ENCODE measurements at regions not wholly inside any gene's neighbourhood (a gene's known extent, or its start where the extent isn't known, plus 50 kb on each side); places are given as distances from the start of the nearest gene placed in this dataset.

GRCh38 chr18:67250776-67251424, 265.6 kb downstream of the DSEL start:
- no peaks in the 10 kb centered on the region for H3K36me3 ChIP-seq (ENCODE audit: insufficient read depth, low read length)
- no peak for TF ChIP-seq CTCF (IDR thresholded peaks at IDR 0.05; ENCODE audit: low read length)
- no peak for TF ChIP-seq EZH2 (IDR thresholded peaks at IDR 0.05; ENCODE audit: borderline replicate concordance, low read length)
- H3K9ac ChIP-seq (ENCODE audit: low read length) = no peak overlapping the region
- no peaks in the 10 kb centered on the region for H3K9me3 ChIP-seq (ENCODE audit: low read length)
- no peaks in the 10 kb centered on the region for H4K20me1 ChIP-seq (ENCODE audit: insufficient read depth, low read length)
- H3K4me1 ChIP-seq (ENCODE audit: insufficient read depth, low read length, severe bottlenecking) = no peaks in the 10 kb centered on the region
- no peak overlapping the region for H3K4me3 ChIP-seq (ENCODE audit: low read depth, low read length, poor library complexity, severe bottlenecking)
- no peaks in the 10 kb centered on the region for H3K9me2 ChIP-seq (ENCODE audit: low read depth, low read length)
- no peaks in the 10 kb centered on the region for H3F3A ChIP-seq (ENCODE audit: insufficient read depth, low read length)
- no peak overlapping the region for H2AFZ ChIP-seq (ENCODE audit: low read length)
- H3K79me2 ChIP-seq (ENCODE audit: insufficient read depth, low read length) = no peaks in the 10 kb centered on the region
- no peaks in the 10 kb centered on the region for H3K27me3 ChIP-seq (ENCODE audit: insufficient read depth, low read length)
- no peak overlapping the region for H3K27ac ChIP-seq (ENCODE audit: low read depth, low read length, poor library complexity, severe bottlenecking)
- H3K4me2 ChIP-seq (ENCODE audit: low read length) = no peak overlapping the region

- no peaks in the 10 kb centered on the region for H3K9me2 ChIP-seq (ENCODE audit: low read depth, low read length)
- no peaks in the 10 kb centered on the region for H3K36me3 ChIP-seq (ENCODE audit: insufficient read depth, low read length)
- no peak overlapping the region for H3K27ac ChIP-seq (ENCODE audit: low read depth, low read length, poor library complexity, severe bottlenecking)
- H4K20me1 ChIP-seq (ENCODE audit: insufficient read depth, low read length) = no peaks in the 10 kb centered on the region
- no peaks in the 10 kb centered on the region for H3K79me2 ChIP-seq (ENCODE audit: insufficient read depth, low read length)
- no peak overlapping the region for H3K4me2 ChIP-seq (ENCODE audit: low read length)
- no peaks in the 10 kb centered on the region for H3F3A ChIP-seq (ENCODE audit: insufficient read depth, low read length)
- no peaks in the 10 kb centered on the region for H3K4me1 ChIP-seq (ENCODE audit: insufficient read depth, low read length, severe bottlenecking)
- no peaks in the 10 kb centered on the region for H3K27me3 ChIP-seq (ENCODE audit: insufficient read depth, low read length)
- H2AFZ ChIP-seq (ENCODE audit: low read length) = no peak overlapping the region
- no peak overlapping the region for H3K4me3 ChIP-seq (ENCODE audit: low read depth, low read length, poor library complexity, severe bottlenecking)
- H3K9me3 ChIP-seq (ENCODE audit: low read length) = no peaks in the 10 kb centered on the region
- TF ChIP-seq CTCF (IDR thresholded peaks at IDR 0.05; ENCODE audit: low read length) = no peak
- TF ChIP-seq EZH2 (IDR thresholded peaks at IDR 0.05; ENCODE audit: borderline replicate concordance, low read length) = no peak
- H3K9ac ChIP-seq (ENCODE audit: low read length) = no peak overlapping the region
These were observed 272.5 kb downstream of the DSEL start for GRCh38 chr18:67243799-67244587.

DNA sequence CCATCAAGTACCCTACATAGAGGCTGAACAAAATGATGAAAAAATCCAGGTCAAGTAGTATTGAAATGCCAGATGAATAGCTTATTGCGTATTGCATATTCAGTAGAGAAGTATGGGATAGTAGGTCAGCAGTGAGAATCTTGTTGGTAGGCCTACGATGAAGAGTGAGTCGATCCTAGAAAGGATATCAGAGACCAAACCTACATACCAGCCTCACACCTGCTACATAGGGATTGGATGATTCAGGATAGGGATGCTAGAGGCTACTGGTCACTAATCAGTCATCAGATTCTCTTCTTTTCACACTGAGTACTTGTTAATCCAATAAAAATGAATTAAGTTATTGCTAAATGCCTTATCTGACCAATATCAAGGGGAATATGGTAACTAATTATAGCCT, 274.5 kb downstream of the DSEL start:
- Histone ChIP-seq H3K4me3 (ENCODE audit: low read depth, low read length, poor library complexity, severe bottlenecking) (no peak overlapping the region), H3K27me3 (ENCODE audit: insufficient read depth, low read length) (no peaks in the 10 kb centered on the region), H3K4me2 (ENCODE audit: low read length) (no peak overlapping the region), H3K4me1 (ENCODE audit: insufficient read depth, low read length, severe bottlenecking) (no peaks in the 10 kb centered on the region), H3K27ac (ENCODE audit: low read depth, low read length, poor library complexity, severe bottlenecking) (no peak overlapping the region), H3F3A (ENCODE audit: insufficient read depth, low read length) (no peaks in the 10 kb centered on the region), H3K36me3 (ENCODE audit: insufficient read depth, low read length) (no peaks in the 10 kb centered on the region), H3K9ac (ENCODE audit: low read length) (no peak overlapping the region), H3K9me3 (ENCODE audit: low read length) (no peaks in the 10 kb centered on the region), H2AFZ (ENCODE audit: low read length) (no peak overlapping the region), H4K20me1 (ENCODE audit: insufficient read depth, low read length) (no peaks in the 10 kb centered on the region), H3K79me2 (ENCODE audit: insufficient read depth, low read length) (no peaks in the 10 kb centered on the region), H3K9me2 (ENCODE audit: low read depth, low read length) (no peaks in the 10 kb centered on the region)
- TF ChIP-seq EZH2 (IDR thresholded peaks at IDR 0.05; ENCODE audit: borderline replicate concordance, low read length) = no peak
- no peak for TF ChIP-seq CTCF (IDR thresholded peaks at IDR 0.05; ENCODE audit: low read length)
